ENCODE measurements at regions not wholly inside any gene's neighbourhood (a gene's known extent, or its start where the extent isn't known, plus 50 kb on each side); places are given as distances from the start of the nearest gene placed in this dataset.

DNA sequence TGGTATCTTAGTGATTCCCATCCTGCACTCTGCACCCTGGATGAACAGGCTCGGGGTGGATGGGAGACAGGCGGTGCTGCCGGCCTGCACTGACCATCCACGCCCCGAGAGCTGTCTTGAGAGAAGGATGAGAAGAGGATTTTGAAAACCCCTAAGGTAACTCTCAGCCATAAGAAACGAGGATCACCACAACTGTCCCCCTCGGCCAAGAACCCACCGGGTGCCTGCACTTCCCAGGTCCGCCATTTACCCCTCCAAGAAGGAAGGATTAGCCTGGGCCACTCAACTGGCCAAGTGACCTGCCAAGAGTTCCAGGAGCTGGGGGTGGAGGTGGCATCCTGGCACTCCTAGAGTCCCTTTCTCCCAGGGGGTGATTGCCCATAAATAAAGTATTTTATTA is 302.4 kb upstream of the TNRC6C start:
- no peaks in the 10 kb centered on the region for H3K36me3 ChIP-seq (ENCODE audit: control insufficient read depth in 2 of 2, insufficient read depth in 1 of 2, low read length in 2 of 2)
- no peak for TF ChIP-seq PRDM1 (tag by site-specific recombination; IDR thresholded peaks at IDR 0.05)
- TF ChIP-seq, protein P1, sequence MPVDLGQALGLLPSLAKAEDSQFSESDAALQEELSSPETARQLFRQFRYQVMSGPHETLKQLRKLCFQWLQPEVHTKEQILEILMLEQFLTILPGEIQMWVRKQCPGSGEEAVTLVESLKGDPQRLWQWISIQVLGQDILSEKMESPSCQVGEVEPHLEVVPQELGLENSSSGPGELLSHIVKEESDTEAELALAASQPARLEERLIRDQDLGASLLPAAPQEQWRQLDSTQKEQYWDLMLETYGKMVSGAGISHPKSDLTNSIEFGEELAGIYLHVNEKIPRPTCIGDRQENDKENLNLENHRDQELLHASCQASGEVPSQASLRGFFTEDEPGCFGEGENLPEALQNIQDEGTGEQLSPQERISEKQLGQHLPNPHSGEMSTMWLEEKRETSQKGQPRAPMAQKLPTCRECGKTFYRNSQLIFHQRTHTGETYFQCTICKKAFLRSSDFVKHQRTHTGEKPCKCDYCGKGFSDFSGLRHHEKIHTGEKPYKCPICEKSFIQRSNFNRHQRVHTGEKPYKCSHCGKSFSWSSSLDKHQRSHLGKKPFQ (tag by site-specific recombination; IDR thresholded peaks at IDR 0.05) = no peak
- no peak for TF ChIP-seq GLIS1 (tag by site-specific recombination; IDR thresholded peaks at IDR 0.05)
- TF ChIP-seq, protein P2, sequence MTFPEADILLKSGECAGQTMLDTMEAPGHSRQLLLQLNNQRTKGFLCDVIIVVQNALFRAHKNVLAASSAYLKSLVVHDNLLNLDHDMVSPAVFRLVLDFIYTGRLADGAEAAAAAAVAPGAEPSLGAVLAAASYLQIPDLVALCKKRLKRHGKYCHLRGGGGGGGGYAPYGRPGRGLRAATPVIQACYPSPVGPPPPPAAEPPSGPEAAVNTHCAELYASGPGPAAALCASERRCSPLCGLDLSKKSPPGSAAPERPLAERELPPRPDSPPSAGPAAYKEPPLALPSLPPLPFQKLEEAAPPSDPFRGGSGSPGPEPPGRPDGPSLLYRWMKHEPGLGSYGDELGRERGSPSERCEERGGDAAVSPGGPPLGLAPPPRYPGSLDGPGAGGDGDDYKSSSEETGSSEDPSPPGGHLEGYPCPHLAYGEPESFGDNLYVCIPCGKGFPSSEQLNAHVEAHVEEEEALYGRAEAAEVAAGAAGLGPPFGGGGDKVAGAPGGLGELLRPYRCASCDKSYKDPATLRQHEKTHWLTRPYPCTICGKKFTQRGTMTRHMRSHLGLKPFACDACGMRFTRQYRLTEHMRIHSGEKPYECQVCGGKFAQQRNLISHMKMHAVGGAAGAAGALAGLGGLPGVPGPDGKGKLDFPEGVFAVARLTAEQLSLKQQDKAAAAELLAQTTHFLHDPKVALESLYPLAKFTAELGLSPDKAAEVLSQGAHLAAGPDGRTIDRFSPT (tag by site-specific recombination; IDR thresholded peaks at IDR 0.05) = no peak
- no peak for TF ChIP-seq YY1 (tag by site-specific recombination; IDR thresholded peaks at IDR 0.05)
- no peak for TF ChIP-seq GLIS2 (tag by site-specific recombination; IDR thresholded peaks at IDR 0.05)
- no peak for TF ChIP-seq ZNF274 (IDR thresholded peaks at IDR 0.05; ENCODE audit: low read length)
- no peak for TF ChIP-seq ZNF274 (tag by site-specific recombination; IDR thresholded peaks at IDR 0.05; ENCODE audit: borderline replicate concordance)
- TF ChIP-seq ZNF600 (tag by site-specific recombination; IDR thresholded peaks at IDR 0.05) = no peak
- no peak for TF ChIP-seq ZNF701 (tag by site-specific recombination; IDR thresholded peaks at IDR 0.05)
- TF ChIP-seq ZNF777 (tag by site-specific recombination; IDR thresholded peaks at IDR 0.05; ENCODE audit: borderline replicate concordance) = no peak
- TF ChIP-seq, protein P3, sequence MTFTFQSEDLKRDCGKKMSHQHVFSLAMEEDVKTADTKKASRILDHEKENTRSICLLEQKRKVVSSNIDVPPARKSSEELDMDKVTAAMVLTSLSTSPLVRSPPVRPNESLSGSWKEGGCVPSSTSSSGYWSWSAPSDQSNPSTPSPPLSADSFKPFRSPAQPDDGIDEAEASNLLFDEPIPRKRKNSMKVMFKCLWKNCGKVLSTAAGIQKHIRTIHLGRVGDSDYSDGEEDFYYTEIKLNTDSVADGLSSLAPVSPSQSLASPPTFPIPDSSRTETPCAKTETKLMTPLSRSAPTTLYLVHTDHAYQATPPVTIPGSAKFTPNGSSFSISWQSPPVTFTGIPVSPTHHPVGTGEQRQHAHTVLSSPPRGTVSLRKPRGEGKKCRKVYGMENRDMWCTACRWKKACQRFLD (tag by site-specific recombination; IDR thresholded peaks at IDR 0.05) = no peak
- TF ChIP-seq ZNF529 (tag by site-specific recombination; IDR thresholded peaks at IDR 0.05; ENCODE audit: insufficient replicate concordance) = no peak
- no peak for TF ChIP-seq ZNF394 (tag by site-specific recombination; IDR thresholded peaks at IDR 0.05; ENCODE audit: borderline replicate concordance)
- no peak for TF ChIP-seq ZNF184 (tag by site-specific recombination; IDR thresholded peaks at IDR 0.05)
- no peak for TF ChIP-seq ZNF747 (tag by site-specific recombination; IDR thresholded peaks at IDR 0.05)
- no peaks in the 10 kb centered on the region for H3K4me1 ChIP-seq (ENCODE audit: control insufficient read depth, insufficient read depth, low read length)
- H3K4me3 ChIP-seq (ENCODE audit: low read depth, low read length) = no peak overlapping the region
- H3K9me3 ChIP-seq (ENCODE audit: control insufficient read depth, insufficient read depth, low read depth, low read length) = no peaks in the 10 kb centered on the region
- POLR2A ChIA-PET = no interaction called here
- CTCF ChIA-PET = no interaction called here
- no peak overlapping the region for H3K27ac ChIP-seq (ENCODE audit: extremely low read depth, low read depth, low read length)

DNA sequence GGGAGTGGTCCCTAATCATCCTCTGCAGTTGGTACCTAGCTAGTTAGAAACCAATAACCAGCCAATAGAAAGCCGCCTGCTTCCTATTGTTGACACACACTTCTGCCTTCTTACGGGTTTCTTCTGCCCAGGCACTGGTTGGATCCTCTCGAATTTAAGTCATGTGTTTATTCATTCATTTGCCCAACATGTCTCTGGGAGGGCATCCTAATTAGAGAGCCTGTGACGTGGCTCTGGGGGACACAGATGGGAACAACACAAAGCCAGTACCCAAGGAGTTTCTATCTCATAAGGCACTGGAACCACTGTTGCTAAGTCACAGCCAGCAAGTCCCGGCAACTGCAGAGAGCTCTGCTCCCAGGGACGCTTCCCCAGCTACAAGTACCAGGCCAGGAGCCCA is 300.7 kb upstream of the TNRC6C start:
- CTCF ChIA-PET = interaction anchor here (0.5 kb wide), 2 partner anchors 14 to 596 kb away, joined by 3 to 4 read pairs; no protein-coding TSS in a partner anchor

More for the DNA sequence above, 300.7 kb upstream of the TNRC6C start:
- Histone ChIP-seq H3K27ac (ENCODE audit: extremely low read depth, low read depth, low read length) (no peak overlapping the region), H3K36me3 (ENCODE audit: control insufficient read depth in 2 of 2, insufficient read depth in 1 of 2, low read length in 2 of 2) (no peaks in the 10 kb centered on the region), H3K4me1 (ENCODE audit: control insufficient read depth, insufficient read depth, low read length) (no peaks in the 10 kb centered on the region), H3K4me3 (ENCODE audit: low read depth, low read length) (no peak overlapping the region), H3K9me3 (ENCODE audit: control insufficient read depth, insufficient read depth, low read depth, low read length) (no peaks in the 10 kb centered on the region)
- TF ChIP-seq GFI1B (tag by site-specific recombination; IDR thresholded peaks at IDR 0.05) (no peak), ZBTB1 (tag by site-specific recombination; IDR thresholded peaks at IDR 0.05) (no peak), ZFP3 (tag by site-specific recombination; IDR thresholded peaks at IDR 0.05; ENCODE audit: low read depth) (no peak)
- TF ChIP-seq, protein P4, sequence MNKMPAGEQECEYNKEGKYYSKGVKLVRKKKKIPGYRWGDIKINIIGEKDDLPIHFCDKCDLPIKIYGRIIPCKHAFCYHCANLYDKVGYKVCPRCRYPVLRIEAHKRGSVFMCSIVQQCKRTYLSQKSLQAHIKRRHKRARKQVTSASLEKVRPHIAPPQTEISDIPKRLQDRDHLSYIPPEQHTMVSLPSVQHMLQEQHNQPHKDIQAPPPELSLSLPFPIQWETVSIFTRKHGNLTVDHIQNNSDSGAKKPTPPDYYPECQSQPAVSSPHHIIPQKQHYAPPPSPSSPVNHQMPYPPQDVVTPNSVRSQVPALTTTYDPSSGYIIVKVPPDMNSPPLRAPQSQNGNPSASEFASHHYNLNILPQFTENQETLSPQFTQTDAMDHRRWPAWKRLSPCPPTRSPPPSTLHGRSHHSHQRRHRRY (tag by site-specific recombination; IDR thresholded peaks at IDR 0.05) = no peak
- POLR2A ChIA-PET = no interaction called here
